CD4-positive, alpha-beta T cell (primary cell): ENCODE measurements at regions not wholly inside any gene's neighbourhood (a gene's known extent, or its start where the extent isn't known, plus 50 kb on each side); places are given as distances from the start of the nearest gene placed in this dataset.

Experiments used
- ATAC-seq: fragments of 200-7000 bp; cut with Tn5 transposase; one replicate; pipeline ENCODE4 v1.10.0; 2022; ENCODE audit warnings: mild to moderate bottlenecking; ENCODE audit not compliant: poor library complexity
- CTCF ChIA-PET: fragments of 350-600 bp; sonication (Branson Sonifier 250); formaldehyde crosslinking; loops from one replicate; lab custom pipeline; 2021; ENCODE audit warnings: antibody characterized with exemption, inconsistent platforms; lab: Charles Lee
- POLR2A ChIA-PET: fragments of 350-600 bp; sonication (Branson Sonifier 250); formaldehyde crosslinking; loops from one replicate; lab custom pipeline; 2021; ENCODE audit warnings: antibody characterized with exemption, inconsistent platforms; lab: Charles Lee
- DNase-seq, 14 experiments: peaks; one replicate each; pipeline ENCODE4 v3.0.0-alpha.2; 2013 to 2020; ENCODE audit warnings: mixed read lengths in 2 of 14
- H3K27ac ChIP-seq, 2 donors: one replicate each; pipeline versions ENCODE4 v1.5.1 to v1.7.0; 2013; ENCODE audit warnings: low read length in 2 of 2, low read depth in 1 of 2, mild to moderate bottlenecking in 1 of 2
- H3K27me3 ChIP-seq, 2 experiments: 1 replicate in 1 of 2; 2 replicates in 1 of 2; pipeline versions ENCODE4 v1.6.1 to v1.7.0; 2013; ENCODE audit warnings: low read length in 2 of 2, control low read depth in 1 of 2, mild to moderate bottlenecking in 1 of 2, moderate library complexity in 1 of 2; ENCODE audit not compliant: insufficient read depth in 2 of 2, control insufficient read depth in 1 of 2
- H3K36me3 ChIP-seq: one replicate; pipeline ENCODE4 v1.6.1; 2013; ENCODE audit warnings: low read length, control low read depth; ENCODE audit not compliant: insufficient read depth
- H3K4me1 ChIP-seq: one replicate; pipeline ENCODE4 v1.6.1; 2013; ENCODE audit warnings: low read length, control low read depth; ENCODE audit not compliant: insufficient read depth
- H3K4me3 ChIP-seq: one replicate; pipeline ENCODE4 v1.5.1; 2013; ENCODE audit warnings: mild to moderate bottlenecking, low read length, moderate library complexity
- H3K9me3 ChIP-seq, 2 experiments: 1 replicate in 1 of 2; 2 replicates in 1 of 2; pipeline versions ENCODE4 v1.6.1 to v1.7.0; 2013; ENCODE audit warnings: low read length in 2 of 2, mild to moderate bottlenecking in 2 of 2, control low read depth in 1 of 2, moderate library complexity in 1 of 2; ENCODE audit not compliant: control insufficient read depth in 1 of 2, insufficient read depth in 1 of 2
- H3K27ac Mint-ChIP-seq: one replicate; pipeline ENCODE4 v1.8.0; 2020; ENCODE audit warnings: mixed read lengths
- H3K27me3 Mint-ChIP-seq: one replicate; pipeline ENCODE4 v1.8.0; 2021; ENCODE audit warnings: mixed read lengths
- H3K36me3 Mint-ChIP-seq: one replicate; pipeline ENCODE4 v1.8.0; 2021; ENCODE audit warnings: low read depth, mixed read lengths
- H3K4me1 Mint-ChIP-seq: one replicate; pipeline ENCODE4 v1.8.0; 2021; ENCODE audit warnings: low read depth, mixed read lengths
- H3K4me3 Mint-ChIP-seq: one replicate; pipeline ENCODE4 v1.8.0; 2020; ENCODE audit warnings: mild to moderate bottlenecking, mixed read lengths
- H3K9me3 Mint-ChIP-seq: one replicate; pipeline ENCODE4 v1.8.0; 2020; ENCODE audit warnings: mixed read lengths
- CTCF ChIP-seq: fragments of 200-600 bp; IDR thresholded peaks from one replicate; pipeline ENCODE4 v1.8.0; 2022; ENCODE audit warnings: antibody characterized with exemption, mild to moderate bottlenecking
- intact Hi-C, 2 experiments: fragments of 100-400 bp; cut with DNase I in 1 of 2; cut with micrococcal nuclease in 1 of 2; formaldehyde crosslinking; loops; one replicate each; pipeline versions ENCODE4 v1.15.1 to v1.9.0; 2023 to 2025; cut with DNase I, micrococcal nuclease

- POLR2A ChIA-PET, result no interaction called here
- Histone ChIP-seq H3K4me1 (no peaks in the 10 kb centered on the region), H3K4me3 (no peak overlapping the region), H3K27ac (no peak overlapping the region), H3K9me3 (no peaks in the 10 kb centered on the region), H3K27me3 (no peaks in the 10 kb centered on the region), H3K36me3 (no peaks in the 10 kb centered on the region)
- intact Hi-C loops, result no loop called here
- H3K9me3 Mint-ChIP-seq, result no peaks in the 10 kb centered on the region
- CTCF ChIA-PET, result no interaction called here
- H3K36me3 Mint-ChIP-seq, result no peaks in the 10 kb centered on the region
- no peak for TF ChIP-seq CTCF
- no peaks in the 10 kb centered on the region for H3K27me3 Mint-ChIP-seq
- DNase-seq, result no peak
- no peak for ATAC-seq
- no peak overlapping the region for H3K27ac Mint-ChIP-seq
- no peaks in the 10 kb centered on the region for H3K4me1 Mint-ChIP-seq
- H3K4me3 Mint-ChIP-seq, result no peak overlapping the region
Measured at GRCh38 chr4:18214411-18215055, 193.0 kb upstream of the LCORL start.

GRCh38 chr4:18213576-18214198 lies 192.1 kb upstream of the LCORL start:
- no peaks in the 10 kb centered on the region for H3K36me3 ChIP-seq
- no peak overlapping the region for H3K4me3 ChIP-seq
- H3K9me3 ChIP-seq, result no peaks in the 10 kb centered on the region
- POLR2A ChIA-PET, result no interaction called here
- no peak overlapping the region for H3K4me3 Mint-ChIP-seq
- H3K4me1 ChIP-seq, result no peaks in the 10 kb centered on the region
- H3K27ac ChIP-seq, result no peak overlapping the region
- intact Hi-C loops, result no loop called here
- no peak for DNase-seq
- no peak for TF ChIP-seq CTCF
- ATAC-seq, result no peak
- no peaks in the 10 kb centered on the region for H3K4me1 Mint-ChIP-seq
- no peaks in the 10 kb centered on the region for H3K36me3 Mint-ChIP-seq
- no peaks in the 10 kb centered on the region for H3K27me3 ChIP-seq
- H3K27me3 Mint-ChIP-seq, result no peaks in the 10 kb centered on the region
- no peak overlapping the region for H3K27ac Mint-ChIP-seq
- H3K9me3 Mint-ChIP-seq, result no peaks in the 10 kb centered on the region
- CTCF ChIA-PET, result no interaction called here

DNA sequence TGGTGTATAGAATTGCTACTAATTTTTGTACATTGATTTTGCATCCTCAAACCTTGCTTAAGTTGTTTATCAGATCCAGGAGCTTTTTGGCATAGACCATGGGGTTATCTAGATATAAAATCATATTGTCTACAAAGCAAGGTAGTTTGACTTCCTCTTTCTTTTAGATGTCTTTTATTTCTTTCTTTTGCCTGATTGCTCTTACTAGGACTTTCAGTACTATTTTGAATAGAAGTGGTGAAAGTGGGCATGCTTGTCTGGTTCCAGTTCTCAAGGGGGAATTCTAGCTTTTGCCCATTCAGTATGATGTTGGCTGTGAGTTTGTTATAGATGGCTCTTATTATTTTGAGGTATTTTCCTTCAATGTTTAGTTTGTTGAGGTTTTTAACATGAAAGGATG lies 187.9 kb upstream of the LCORL start:
- intact Hi-C loops, result no loop called here
- CTCF ChIA-PET, result no interaction called here
- no peak for DNase-seq
- no peak for ATAC-seq
- POLR2A ChIA-PET, result no interaction called here
- Histone ChIP-seq H3K9me3 (no peaks in the 10 kb centered on the region), H3K4me1 (no peaks in the 10 kb centered on the region), H3K4me3 (no peak overlapping the region), H3K27me3 (no peaks in the 10 kb centered on the region), H3K36me3 (no peaks in the 10 kb centered on the region), H3K27ac (no peak overlapping the region)
- H3K36me3 Mint-ChIP-seq, result no peaks in the 10 kb centered on the region
- no peaks in the 10 kb centered on the region for H3K9me3 Mint-ChIP-seq
- peaks cover 6% of the 10 kb centered on the region for H3K27me3 Mint-ChIP-seq
- H3K4me3 Mint-ChIP-seq, result no peak overlapping the region
- H3K27ac Mint-ChIP-seq, result no peak overlapping the region
- H3K4me1 Mint-ChIP-seq, result no peaks in the 10 kb centered on the region
- no peak for TF ChIP-seq CTCF
